OCI-LY7 (cell line): ENCODE measurements at regions not wholly inside any gene's neighbourhood (a gene's known extent, or its start where the extent isn't known, plus 50 kb on each side); places are given as distances from the start of the nearest gene placed in this dataset.

Source experiments
- BruUV-seq: library from RNA; stranded (reverse); fragments of 400-500 nt; replicated peaks from 2 replicates; lab custom pipeline; 2021; lab: Mats Ljungman, UMichigan
- CTCF ChIA-PET: fragments of 300-600 bp; sonication (Branson Sonifier 250); formaldehyde crosslinking; loops from one replicate; lab custom pipeline; 2022; ENCODE audit warnings: antibody characterized with exemption; ENCODE audit not compliant: unreplicated experiment; lab: Charles Lee
- POLR2A ChIA-PET: fragments of 300-600 bp; sonication (Branson Sonifier 250); formaldehyde crosslinking; loops from one replicate; lab custom pipeline; 2022; ENCODE audit warnings: antibody characterized with exemption; lab: Charles Lee
- DNase-seq: peaks from one replicate; pipeline ENCODE4 v3.0.0-alpha.2; 2015; ENCODE audit warnings: low spot score
- H2AFZ ChIP-seq: fragments of 200-600 bp; sonication (generic), shearing (Covaris generic); 2 replicates; pipeline ENCODE4 v1.6.1; 2014; ENCODE audit warnings: mild to moderate bottlenecking, antibody characterized with exemption, low read length, moderate library complexity
- H3K27ac ChIP-seq: fragments of 200-600 bp; sonication (generic); 2 replicates; pipeline ENCODE4 v1.5.1; 2014; ENCODE audit warnings: mixed run types, low read depth, mild to moderate bottlenecking, moderate library complexity, low read length, inconsistent platforms; ENCODE audit not compliant: poor library complexity, severe bottlenecking
- H3K36me3 ChIP-seq: fragments of 200-600 bp; sonication (generic); 2 replicates; pipeline ENCODE4 v1.6.1; 2014; ENCODE audit warnings: mild to moderate bottlenecking, antibody characterized with exemption, low read length, moderate library complexity, mixed read lengths; ENCODE audit not compliant: insufficient read depth
- H3K4me1 ChIP-seq: fragments of 200-600 bp; sonication (generic); 2 replicates; pipeline ENCODE4 v1.5.1; 2014; ENCODE audit warnings: mild to moderate bottlenecking, low read length; ENCODE audit not compliant: insufficient read depth, poor library complexity, severe bottlenecking
- H3K4me2 ChIP-seq: fragments of 200-600 bp; sonication (generic); 2 replicates; pipeline ENCODE4 v1.6.1; 2014; ENCODE audit warnings: mild to moderate bottlenecking, low read length
- H3K4me3 ChIP-seq: fragments of 200-600 bp; sonication (generic); 2 replicates; pipeline ENCODE4 v1.5.1; 2014; ENCODE audit warnings: mild to moderate bottlenecking, low read depth, low read length; ENCODE audit not compliant: poor library complexity, severe bottlenecking
- H3K79me2 ChIP-seq: fragments of 200-600 bp; sonication (generic); 2 replicates; pipeline ENCODE4 v1.6.1; 2016; ENCODE audit warnings: low read depth, mild to moderate bottlenecking, low read length, moderate library complexity, mixed read lengths; ENCODE audit not compliant: insufficient read depth
- H3K9me2 ChIP-seq: fragments of 200-600 bp; sonication (generic); 2 replicates; pipeline ENCODE4 v1.6.1; 2016; ENCODE audit warnings: mild to moderate bottlenecking, low read length, mixed read lengths; ENCODE audit not compliant: insufficient read depth
- H3K9me3 ChIP-seq: fragments of 200-600 bp; sonication (generic); 2 replicates; pipeline ENCODE4 v1.6.1; 2014; ENCODE audit warnings: mild to moderate bottlenecking, mixed run types, low read length, mixed read lengths
- H4K20me1 ChIP-seq: fragments of 200-600 bp; sonication (generic); 2 replicates; pipeline ENCODE4 v1.6.1; 2014; ENCODE audit warnings: mild to moderate bottlenecking, antibody characterized with exemption, low read length, moderate library complexity, mixed read lengths; ENCODE audit not compliant: insufficient read depth
- EZH2phosphoT487 ChIP-seq: fragments of 200-600 bp; sonication (generic); IDR thresholded peaks from 2 replicates; pipeline ENCODE4 v1.6.1; 2018; ENCODE audit warnings: low read depth, borderline replicate concordance, mild to moderate bottlenecking, mixed run types, antibody characterized with exemption, low read length, moderate library complexity, mixed read lengths
- intact Hi-C: fragments of 100-400 bp; cut with micrococcal nuclease; formaldehyde crosslinking; loops from one replicate; pipeline ENCODE4 v1.10.0; 2022; ENCODE audit not compliant: unreplicated experiment
- TF ChIP-seq, protein P1 (sequence below): fragments of 200-600 bp; sonication (generic); conservative IDR thresholded peaks from 2 replicates; pipeline ENCODE4 v1.5.1; 2014; ENCODE audit warnings: mild to moderate bottlenecking, antibody characterized with exemption, low read length, moderate library complexity, mixed read lengths

DNA sequence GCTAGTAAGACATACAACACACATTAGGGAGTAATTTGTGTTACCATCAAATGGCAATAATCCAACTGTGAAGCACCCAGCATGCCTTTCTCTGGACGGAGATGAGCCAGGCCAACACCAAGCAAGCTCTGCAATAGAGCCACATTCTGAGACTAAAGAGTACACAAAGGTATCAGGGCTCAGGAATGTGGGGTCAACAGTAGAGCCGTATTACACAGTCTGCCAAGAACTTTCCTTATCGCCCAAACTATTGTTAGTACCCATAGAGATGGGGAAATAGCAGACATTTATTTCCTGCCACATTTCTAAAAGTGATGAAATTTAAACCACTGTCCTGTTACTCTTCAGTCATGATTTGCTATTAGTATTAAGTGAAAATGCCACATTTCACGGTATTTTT, 113.7 kb downstream of the BMP4 start:
- Histone ChIP-seq H3K79me2 (no peaks in the 10 kb centered on the region), H2AFZ (no peak overlapping the region), H3K9me3 (no peaks in the 10 kb centered on the region), H4K20me1 (no peaks in the 10 kb centered on the region), H3K9me2 (no peaks in the 10 kb centered on the region), H3K4me1 (no peaks in the 10 kb centered on the region), H3K4me2 (no peak overlapping the region), H3K4me3 (no peak overlapping the region), H3K27ac (no peak overlapping the region), H3K36me3 (no peaks in the 10 kb centered on the region)
- no peak for DNase-seq
- TF ChIP-seq, protein P1, sequence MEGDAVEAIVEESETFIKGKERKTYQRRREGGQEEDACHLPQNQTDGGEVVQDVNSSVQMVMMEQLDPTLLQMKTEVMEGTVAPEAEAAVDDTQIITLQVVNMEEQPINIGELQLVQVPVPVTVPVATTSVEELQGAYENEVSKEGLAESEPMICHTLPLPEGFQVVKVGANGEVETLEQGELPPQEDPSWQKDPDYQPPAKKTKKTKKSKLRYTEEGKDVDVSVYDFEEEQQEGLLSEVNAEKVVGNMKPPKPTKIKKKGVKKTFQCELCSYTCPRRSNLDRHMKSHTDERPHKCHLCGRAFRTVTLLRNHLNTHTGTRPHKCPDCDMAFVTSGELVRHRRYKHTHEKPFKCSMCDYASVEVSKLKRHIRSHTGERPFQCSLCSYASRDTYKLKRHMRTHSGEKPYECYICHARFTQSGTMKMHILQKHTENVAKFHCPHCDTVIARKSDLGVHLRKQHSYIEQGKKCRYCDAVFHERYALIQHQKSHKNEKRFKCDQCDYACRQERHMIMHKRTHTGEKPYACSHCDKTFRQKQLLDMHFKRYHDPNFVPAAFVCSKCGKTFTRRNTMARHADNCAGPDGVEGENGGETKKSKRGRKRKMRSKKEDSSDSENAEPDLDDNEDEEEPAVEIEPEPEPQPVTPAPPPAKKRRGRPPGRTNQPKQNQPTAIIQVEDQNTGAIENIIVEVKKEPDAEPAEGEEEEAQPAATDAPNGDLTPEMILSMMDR, result no peak
- TF ChIP-seq EZH2phosphoT487, result no peak
- POLR2A ChIA-PET, result interaction anchor here (0.6 kb wide), 1 partner anchor 61 kb away, joined by 3 read pairs; no protein-coding TSS in a partner anchor
- BruUV-seq, result no TSS peak
- intact Hi-C loops, result no loop called here
- CTCF ChIA-PET, result no interaction called here

DNA sequence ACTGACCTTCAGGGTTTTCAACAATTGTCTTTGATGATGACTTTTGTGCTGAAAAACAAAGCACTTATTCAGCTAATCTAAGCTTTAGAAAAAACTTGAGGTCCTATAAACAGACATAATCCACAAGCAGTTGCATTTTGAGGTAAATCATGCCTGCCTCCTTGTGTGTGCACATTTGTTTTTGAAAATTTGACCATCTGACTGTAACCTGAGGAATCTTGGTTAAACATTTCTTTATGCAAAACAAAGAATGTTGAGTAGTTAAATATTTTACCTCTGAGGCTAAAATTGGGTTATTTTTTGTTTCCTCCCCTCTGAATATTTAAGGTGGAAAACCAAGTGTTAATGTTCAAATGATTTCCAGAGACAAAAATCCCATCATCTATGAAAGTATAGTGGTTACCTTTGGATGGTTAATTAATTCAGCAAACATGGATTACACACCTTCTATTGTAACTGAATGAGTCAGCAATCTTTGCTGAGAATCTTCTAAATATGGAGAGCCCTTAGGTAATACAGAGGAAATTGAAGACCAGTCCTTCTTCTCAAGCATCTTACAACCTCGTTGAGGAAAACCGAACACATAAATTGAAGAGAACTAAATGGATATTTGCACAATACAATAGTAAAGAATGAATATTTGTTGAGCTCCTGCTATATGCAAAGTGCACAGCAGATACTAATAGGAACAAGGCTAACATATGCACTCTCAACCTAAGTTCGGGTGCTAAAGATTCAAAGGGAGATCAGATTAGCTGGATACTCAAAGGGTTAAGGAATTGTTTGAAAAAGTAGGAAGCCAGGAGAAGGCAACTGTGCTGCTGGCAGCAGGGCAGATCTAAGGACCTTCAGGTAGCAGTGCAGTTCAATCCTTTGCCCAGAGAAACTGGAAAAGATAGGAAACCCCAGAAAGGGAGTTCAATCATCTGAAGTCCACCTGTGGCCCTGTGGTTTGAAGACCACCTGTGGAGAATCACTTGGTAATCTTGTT, 115.2 kb downstream of the BMP4 start:
- CTCF ChIA-PET, result no interaction called here

More for the DNA sequence above, 115.2 kb downstream of the BMP4 start:
- Histone ChIP-seq H3K4me2 (no peak overlapping the region), H4K20me1 (no peaks in the 10 kb centered on the region), H3K27ac (no peak overlapping the region), H3K4me3 (no peak overlapping the region), H3K4me1 (no peaks in the 10 kb centered on the region), H2AFZ (no peak overlapping the region), H3K79me2 (no peaks in the 10 kb centered on the region), H3K9me2 (no peaks in the 10 kb centered on the region), H3K36me3 (no peaks in the 10 kb centered on the region), H3K9me3 (no peaks in the 10 kb centered on the region)
- POLR2A ChIA-PET, result no interaction called here
- TF ChIP-seq, protein P1, result no peak
- no peak for TF ChIP-seq EZH2phosphoT487
- intact Hi-C loops, result no loop called here
- BruUV-seq, result no TSS peak
- DNase-seq, result no peak
